ENCODE measurements at regions not wholly inside any gene's neighbourhood (a gene's known extent, or its start where the extent isn't known, plus 50 kb on each side); places are given as distances from the start of the nearest gene placed in this dataset.

GRCh38 chr2:137729305-137729704, 235.0 kb upstream of the HNMT start:
- no peak overlapping the region for H3K4me3 Mint-ChIP-seq
- no peaks in the 10 kb centered on the region for H3K27me3 Mint-ChIP-seq
- no peak overlapping the region for H3K27ac Mint-ChIP-seq
- peaks cover 18% of the 10 kb centered on the region for H3K9me3 Mint-ChIP-seq
- no peaks in the 10 kb centered on the region for H3K4me1 Mint-ChIP-seq (ENCODE audit: low read depth in 2 of 2)
- H3K36me3 Mint-ChIP-seq = no peaks in the 10 kb centered on the region
- no peak for DNase-seq (ENCODE audit: low spot score)
- no peak for ATAC-seq

GRCh38 chr2:137737559-137737958, 226.7 kb upstream of the HNMT start:
- H3K4me1 Mint-ChIP-seq (ENCODE audit: low read depth in 2 of 2) = no peaks in the 10 kb centered on the region
- ATAC-seq (no peak), DNase-seq (ENCODE audit: low spot score) (no peak)
- H3K27me3 Mint-ChIP-seq = no peaks in the 10 kb centered on the region
- no peak overlapping the region for H3K27ac Mint-ChIP-seq
- H3K9me3 Mint-ChIP-seq = peaks cover 5% of the 10 kb centered on the region
- H3K4me3 Mint-ChIP-seq = no peak overlapping the region
- H3K36me3 Mint-ChIP-seq = no peaks in the 10 kb centered on the region

- Mint-ChIP-seq H3K4me1 (ENCODE audit: low read depth in 2 of 2) (no peaks in the 10 kb centered on the region), H3K27me3 (no peaks in the 10 kb centered on the region), H3K9me3 (peaks cover 3% of the 10 kb centered on the region), H3K4me3 (no peak overlapping the region), H3K36me3 (no peaks in the 10 kb centered on the region), H3K27ac (no peak overlapping the region)
- DNase-seq (ENCODE audit: low spot score) = no peak
- ATAC-seq = no peak
Observed at GRCh38 chr2:137741784-137742362, 222.4 kb upstream of the HNMT start.

GRCh38 chr2:137747509-137747908, 216.8 kb upstream of the HNMT start:
- Mint-ChIP-seq H3K4me1 (ENCODE audit: low read depth in 2 of 2) (no peaks in the 10 kb centered on the region), H3K27me3 (no peaks in the 10 kb centered on the region), H3K4me3 (no peak overlapping the region), H3K27ac (no peak overlapping the region), H3K36me3 (no peaks in the 10 kb centered on the region), H3K9me3 (peaks cover 7% of the 10 kb centered on the region)
- ATAC-seq (no peak), DNase-seq (ENCODE audit: low spot score) (no peak)

GRCh38 chr2:137748533-137748932, 215.7 kb upstream of the HNMT start:
- no peaks in the 10 kb centered on the region for H3K4me1 Mint-ChIP-seq (ENCODE audit: low read depth in 2 of 2)
- H3K36me3 Mint-ChIP-seq = no peaks in the 10 kb centered on the region
- no peak overlapping the region for H3K27ac Mint-ChIP-seq
- no peak overlapping the region for H3K4me3 Mint-ChIP-seq
- no peak for ATAC-seq
- peaks cover 10% of the 10 kb centered on the region for H3K9me3 Mint-ChIP-seq
- no peaks in the 10 kb centered on the region for H3K27me3 Mint-ChIP-seq
- no peak for DNase-seq (ENCODE audit: low spot score)

- H3K27ac Mint-ChIP-seq = no peak overlapping the region
- no peaks in the 10 kb centered on the region for H3K27me3 Mint-ChIP-seq
- H3K4me1 Mint-ChIP-seq (ENCODE audit: low read depth in 2 of 2) = no peaks in the 10 kb centered on the region
- no peaks in the 10 kb centered on the region for H3K36me3 Mint-ChIP-seq
- DNase-seq (ENCODE audit: low spot score) (no peak), ATAC-seq (no peak)
- peaks cover 14% of the 10 kb centered on the region for H3K9me3 Mint-ChIP-seq
- no peak overlapping the region for H3K4me3 Mint-ChIP-seq
Observed at GRCh38 chr2:137764646-137765045, 199.6 kb upstream of the HNMT start.

GRCh38 chr2:137769406-137769805, 194.9 kb upstream of the HNMT start:
- peaks cover 15% of the 10 kb centered on the region for H3K9me3 Mint-ChIP-seq
- H3K36me3 Mint-ChIP-seq = no peaks in the 10 kb centered on the region
- DNase-seq (ENCODE audit: low spot score) (no peak), ATAC-seq (no peak)
- no peak overlapping the region for H3K4me3 Mint-ChIP-seq
- H3K27ac Mint-ChIP-seq = no peak overlapping the region
- H3K27me3 Mint-ChIP-seq = no peaks in the 10 kb centered on the region
- H3K4me1 Mint-ChIP-seq (ENCODE audit: low read depth in 2 of 2) = no peaks in the 10 kb centered on the region

- H3K36me3 Mint-ChIP-seq = no peaks in the 10 kb centered on the region
- H3K27me3 Mint-ChIP-seq = no peaks in the 10 kb centered on the region
- H3K27ac Mint-ChIP-seq = no peak overlapping the region
- ATAC-seq = no peak
- H3K9me3 Mint-ChIP-seq = peaks cover 15% of the 10 kb centered on the region
- H3K4me3 Mint-ChIP-seq = no peak overlapping the region
- no peak for DNase-seq (ENCODE audit: low spot score)
- no peaks in the 10 kb centered on the region for H3K4me1 Mint-ChIP-seq (ENCODE audit: low read depth in 2 of 2)
Observed at GRCh38 chr2:137770166-137770565, 194.1 kb upstream of the HNMT start.

GRCh38 chr2:137771064-137771463, 193.2 kb upstream of the HNMT start:
- Mint-ChIP-seq H3K4me3 (no peak overlapping the region), H3K27ac (no peak overlapping the region), H3K27me3 (no peaks in the 10 kb centered on the region), H3K4me1 (ENCODE audit: low read depth in 2 of 2) (no peaks in the 10 kb centered on the region), H3K36me3 (no peaks in the 10 kb centered on the region), H3K9me3 (peaks cover 11% of the 10 kb centered on the region)
- DNase-seq (ENCODE audit: low spot score) (no peak), ATAC-seq (no peak)

- Mint-ChIP-seq H3K4me1 (ENCODE audit: low read depth in 2 of 2) (no peaks in the 10 kb centered on the region), H3K36me3 (no peaks in the 10 kb centered on the region), H3K27me3 (no peaks in the 10 kb centered on the region), H3K27ac (no peak overlapping the region), H3K4me3 (no peak overlapping the region), H3K9me3 (peaks cover 9% of the 10 kb centered on the region)
- ATAC-seq (no peak), DNase-seq (ENCODE audit: low spot score) (no peak)
Observed at GRCh38 chr2:137772451-137772850, 191.8 kb upstream of the HNMT start.

- Mint-ChIP-seq H3K27me3 (no peaks in the 10 kb centered on the region), H3K9me3 (peaks cover 7% of the 10 kb centered on the region), H3K4me3 (no peak overlapping the region), H3K27ac (no peak overlapping the region), H3K36me3 (no peaks in the 10 kb centered on the region), H3K4me1 (ENCODE audit: low read depth in 2 of 2) (no peaks in the 10 kb centered on the region)
- ATAC-seq (no peak), DNase-seq (ENCODE audit: low spot score) (no peak)
Observed at GRCh38 chr2:137775529-137775928, 188.7 kb upstream of the HNMT start.

GRCh38 chr2:137776697-137777096, 187.6 kb upstream of the HNMT start:
- ATAC-seq (no peak), DNase-seq (ENCODE audit: low spot score) (no peak)
- Mint-ChIP-seq H3K4me3 (no peak overlapping the region), H3K36me3 (no peaks in the 10 kb centered on the region), H3K27me3 (no peaks in the 10 kb centered on the region), H3K9me3 (peaks cover 7% of the 10 kb centered on the region), H3K27ac (no peak overlapping the region), H3K4me1 (ENCODE audit: low read depth in 2 of 2) (no peaks in the 10 kb centered on the region)

- Mint-ChIP-seq H3K9me3 (peaks cover 19% of the 10 kb centered on the region), H3K27me3 (no peaks in the 10 kb centered on the region), H3K4me3 (no peak overlapping the region), H3K36me3 (no peaks in the 10 kb centered on the region), H3K27ac (no peak overlapping the region), H3K4me1 (ENCODE audit: low read depth in 2 of 2) (no peaks in the 10 kb centered on the region)
- no peak for ATAC-seq
- no peak for DNase-seq (ENCODE audit: low spot score)
Observed at GRCh38 chr2:137797641-137798040, 166.6 kb upstream of the HNMT start.

- Mint-ChIP-seq H3K27me3 (no peaks in the 10 kb centered on the region), H3K9me3 (peaks cover 19% of the 10 kb centered on the region), H3K4me1 (ENCODE audit: low read depth in 2 of 2) (no peaks in the 10 kb centered on the region), H3K36me3 (no peaks in the 10 kb centered on the region), H3K4me3 (no peak overlapping the region), H3K27ac (no peak overlapping the region)
- ATAC-seq = no peak
- no peak for DNase-seq (ENCODE audit: low spot score)
Observed at GRCh38 chr2:137799600-137799999, 164.7 kb upstream of the HNMT start.

- no peak for DNase-seq (ENCODE audit: low spot score)
- Mint-ChIP-seq H3K27ac (no peak overlapping the region), H3K27me3 (no peaks in the 10 kb centered on the region), H3K9me3 (peaks cover 16% of the 10 kb centered on the region), H3K4me3 (no peak overlapping the region), H3K36me3 (no peaks in the 10 kb centered on the region), H3K4me1 (ENCODE audit: low read depth in 2 of 2) (no peaks in the 10 kb centered on the region)
- no peak for ATAC-seq
Observed at GRCh38 chr2:137800386-137800785, 163.9 kb upstream of the HNMT start.
